ENCODE measurements at regions not wholly inside any gene's neighbourhood (a gene's known extent, or its start where the extent isn't known, plus 50 kb on each side); places are given as distances from the start of the nearest gene placed in this dataset.

DNA sequence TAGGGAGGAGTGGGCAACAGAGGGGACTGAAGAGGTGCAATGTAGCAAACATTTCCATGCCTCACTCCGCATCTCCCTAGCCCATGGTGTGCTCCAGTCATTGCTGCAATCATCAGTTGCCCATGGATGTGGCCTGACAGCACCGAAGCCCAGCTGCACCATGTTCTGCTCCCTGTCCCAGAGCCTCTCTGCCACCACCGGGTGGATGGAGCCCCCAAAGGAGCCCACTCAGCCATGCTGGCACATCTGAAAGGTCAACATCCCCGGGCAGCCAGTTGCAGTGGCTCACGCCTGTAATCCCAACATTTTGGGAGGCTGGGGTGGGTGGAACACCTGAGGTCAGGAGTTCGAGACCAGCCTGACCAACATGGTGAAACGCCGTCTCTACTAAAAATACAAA lies 336.4 kb upstream of the ZMIZ1 start:
- Histone ChIP-seq H3K9ac (ENCODE audit: low read length) (no peak overlapping the region), H2BK15ac (replicated peaks; ENCODE audit: low read depth) (no peak overlapping the region), H3K56ac (ENCODE audit: low read length) (no peak overlapping the region), H3K79me1 (ENCODE audit: low read length) (no peaks in the 10 kb centered on the region), H3K27ac (ENCODE audit: low read depth, low read length) (no peak overlapping the region), H3K4me2 (ENCODE audit: low read length) (no peak overlapping the region), H3K27me3 (ENCODE audit: insufficient read depth, low read length, poor library complexity) (no peaks in the 10 kb centered on the region), H3K4ac (ENCODE audit: low read depth, low read length) (no peak overlapping the region), H3K79me2 (ENCODE audit: control insufficient read depth, insufficient read depth, low read length) (no peaks in the 10 kb centered on the region), H2BK120ac (ENCODE audit: low read depth, low read length) (no peak overlapping the region), H2AK5ac (ENCODE audit: low read length) (no peak overlapping the region), H3K36me3 (ENCODE audit: control insufficient read depth, insufficient read depth, low read length) (no peaks in the 10 kb centered on the region), H3K4me3 (ENCODE audit: low read length) (no peak overlapping the region), H3K23ac (ENCODE audit: low read length) (no peak overlapping the region), H3K18ac (ENCODE audit: low read length) (no peak overlapping the region), H4K5ac (ENCODE audit: low read length) (no peak overlapping the region), H3K4me1 (ENCODE audit: control insufficient read depth, low read depth, low read length) (no peaks in the 10 kb centered on the region), H2BK5ac (ENCODE audit: low read length) (no peak overlapping the region), H4K8ac (ENCODE audit: low read depth, low read length) (no peak overlapping the region)
- no CpG with 5 or more reads among the region's 8 CpGs for WGBS (ENCODE audit: extremely low coverage, insufficient coverage, low lambda C conversion rate)
- DNase-seq, result no peak

DNA sequence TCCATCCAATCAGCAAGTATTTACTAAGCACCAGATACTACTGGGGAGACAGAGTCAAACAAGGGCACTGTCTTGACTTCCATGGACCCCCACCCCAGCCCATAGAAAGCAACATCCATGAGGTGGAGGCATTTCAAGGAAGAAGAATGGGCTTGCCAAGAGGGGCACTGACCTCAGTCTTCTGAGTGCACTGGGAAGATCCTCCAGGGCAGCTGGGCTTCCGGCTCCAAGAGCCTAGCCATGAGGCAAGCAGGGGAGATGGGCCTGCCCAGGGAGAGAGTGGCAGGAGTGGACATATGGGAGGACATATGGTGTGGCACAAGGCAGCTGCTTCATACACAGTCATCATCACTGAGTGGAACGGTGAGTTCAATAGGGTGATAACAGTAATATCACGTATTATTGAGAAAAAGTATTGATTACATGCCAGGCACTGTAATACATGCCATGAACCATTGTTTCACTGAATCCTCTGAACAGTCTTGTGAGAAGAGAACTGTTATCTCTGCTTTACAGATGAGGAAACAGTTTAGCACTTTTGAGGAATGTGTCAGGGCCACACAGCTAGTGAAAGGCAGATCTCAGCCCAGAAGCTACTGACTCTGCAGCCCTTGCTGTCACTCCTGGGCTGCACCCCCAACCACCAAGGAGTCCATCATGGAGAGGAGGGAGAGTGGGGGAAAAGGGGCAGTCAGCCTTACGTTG lies 331.7 kb upstream of the ZMIZ1 start:
- Histone ChIP-seq H3K4me2 (ENCODE audit: low read length) (no peak overlapping the region), H3K79me1 (ENCODE audit: low read length) (no peaks in the 10 kb centered on the region), H3K4ac (ENCODE audit: low read depth, low read length) (no peak overlapping the region), H3K9ac (ENCODE audit: low read length) (no peak overlapping the region), H3K23ac (ENCODE audit: low read length) (no peak overlapping the region), H3K27ac (ENCODE audit: low read depth, low read length) (no peak overlapping the region), H3K4me3 (ENCODE audit: low read length) (no peak overlapping the region), H4K8ac (ENCODE audit: low read depth, low read length) (no peak overlapping the region), H3K27me3 (ENCODE audit: insufficient read depth, low read length, poor library complexity) (no peaks in the 10 kb centered on the region), H2BK15ac (replicated peaks; ENCODE audit: low read depth) (no peak overlapping the region), H3K79me2 (ENCODE audit: control insufficient read depth, insufficient read depth, low read length) (no peaks in the 10 kb centered on the region), H3K18ac (ENCODE audit: low read length) (no peak overlapping the region), H2BK120ac (ENCODE audit: low read depth, low read length) (no peak overlapping the region), H3K4me1 (ENCODE audit: control insufficient read depth, low read depth, low read length) (peaks cover 5% of the 10 kb centered on the region), H3K36me3 (ENCODE audit: control insufficient read depth, insufficient read depth, low read length) (no peaks in the 10 kb centered on the region), H3K56ac (ENCODE audit: low read length) (no peak overlapping the region), H2AK5ac (ENCODE audit: low read length) (no peak overlapping the region), H2BK5ac (ENCODE audit: low read length) (no peak overlapping the region), H4K5ac (ENCODE audit: low read length) (no peak overlapping the region)
- peak; percentile 52 for DNase-seq
- WGBS (ENCODE audit: extremely low coverage, insufficient coverage, low lambda C conversion rate), result no CpG with 5 or more reads among the region's 4 CpGs

DNA sequence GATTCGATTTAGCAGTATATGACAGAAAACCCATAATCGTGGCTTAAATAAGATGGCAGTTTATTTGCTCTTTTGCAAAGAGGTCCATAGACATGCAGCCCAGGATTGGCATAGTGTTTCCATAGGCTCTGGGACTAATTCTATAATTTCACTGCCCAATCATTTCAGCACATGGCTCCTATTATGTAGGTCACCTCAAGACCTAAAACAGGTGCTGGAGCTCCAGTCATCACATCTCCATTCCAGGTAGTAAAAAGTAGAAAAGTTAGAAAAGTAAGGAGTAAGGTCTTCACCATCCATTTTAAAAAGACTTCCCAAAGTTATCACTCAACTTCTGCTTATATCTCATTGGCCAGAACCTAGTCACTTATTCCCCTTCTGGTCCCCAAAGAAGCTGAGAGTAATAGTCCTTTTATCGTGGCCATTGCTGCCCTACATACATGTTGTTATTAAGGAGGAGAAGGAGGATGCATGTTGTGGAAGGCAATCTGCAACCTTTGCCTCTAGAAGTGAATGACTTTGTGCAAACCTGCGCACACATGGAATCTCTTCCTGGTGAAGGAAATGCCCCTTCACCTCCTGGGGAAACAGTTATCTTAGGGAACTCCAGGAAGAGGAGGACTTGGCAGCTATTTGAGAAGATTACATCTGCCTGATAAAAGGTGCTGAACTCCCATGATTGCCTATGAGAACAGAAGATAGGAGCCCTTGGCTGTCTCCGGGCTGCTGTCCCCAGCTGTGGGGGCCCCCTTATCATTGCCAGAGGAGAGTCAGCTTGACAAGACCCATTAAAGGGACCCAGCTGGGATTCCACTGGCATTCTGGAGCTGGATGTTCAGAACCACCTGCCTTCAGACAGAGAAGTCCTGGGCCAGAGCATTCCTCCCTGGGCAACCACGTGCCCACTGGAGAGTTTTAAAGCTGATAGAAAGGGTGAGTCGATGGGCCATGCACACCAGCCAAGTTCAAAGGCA lies 330.6 kb upstream of the ZMIZ1 start:
- no CpG with 5 or more reads among the region's 7 CpGs for WGBS (ENCODE audit: extremely low coverage, insufficient coverage, low lambda C conversion rate)
- H3K4ac ChIP-seq (ENCODE audit: low read depth, low read length), result no peak overlapping the region

DNA sequence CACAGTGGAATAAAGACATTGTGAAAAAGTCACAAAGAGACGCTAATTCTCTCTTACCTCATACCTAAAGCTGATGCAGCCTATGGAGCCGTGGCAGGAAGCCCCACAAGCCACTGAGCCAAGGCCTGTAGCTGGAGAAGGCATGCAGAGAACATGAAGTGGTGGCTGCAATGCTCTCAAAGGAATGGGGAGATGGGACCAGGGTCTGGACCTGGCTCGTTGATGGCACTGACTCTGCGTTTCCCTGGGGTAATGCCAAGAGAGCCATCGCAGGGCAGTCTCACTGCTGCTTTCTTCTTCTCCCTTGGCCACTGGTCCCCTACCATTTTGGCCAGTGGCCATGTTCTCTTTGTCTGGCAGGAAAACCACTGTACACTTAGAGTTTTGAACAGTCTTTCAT lies 329.9 kb upstream of the ZMIZ1 start:
- no peaks in the 10 kb centered on the region for H3K79me2 ChIP-seq (ENCODE audit: control insufficient read depth, insufficient read depth, low read length)
- no peak overlapping the region for H2BK15ac ChIP-seq (replicated peaks; ENCODE audit: low read depth)
- WGBS (ENCODE audit: extremely low coverage, insufficient coverage, low lambda C conversion rate), result no CpG with 5 or more reads among the region's 5 CpGs
- no peak overlapping the region for H2BK120ac ChIP-seq (ENCODE audit: low read depth, low read length)
- no peak overlapping the region for H3K4me3 ChIP-seq (ENCODE audit: low read length)
- no peaks in the 10 kb centered on the region for H3K79me1 ChIP-seq (ENCODE audit: low read length)
- H3K36me3 ChIP-seq (ENCODE audit: control insufficient read depth, insufficient read depth, low read length), result no peaks in the 10 kb centered on the region
- H3K56ac ChIP-seq (ENCODE audit: low read length), result no peak overlapping the region
- no peak overlapping the region for H2AK5ac ChIP-seq (ENCODE audit: low read length)
- no peak overlapping the region for H4K8ac ChIP-seq (ENCODE audit: low read depth, low read length)
- H3K9ac ChIP-seq (ENCODE audit: low read length), result no peak overlapping the region
- no peak overlapping the region for H3K4ac ChIP-seq (ENCODE audit: low read depth, low read length)
- no peaks in the 10 kb centered on the region for H3K27me3 ChIP-seq (ENCODE audit: insufficient read depth, low read length, poor library complexity)
- no peak overlapping the region for H3K23ac ChIP-seq (ENCODE audit: low read length)
- no peak overlapping the region for H2BK5ac ChIP-seq (ENCODE audit: low read length)
- DNase-seq, result no peak
- H4K5ac ChIP-seq (ENCODE audit: low read length), result no peak overlapping the region
- no peak overlapping the region for H3K27ac ChIP-seq (ENCODE audit: low read depth, low read length)
- no peak overlapping the region for H3K4me2 ChIP-seq (ENCODE audit: low read length)
- H3K18ac ChIP-seq (ENCODE audit: low read length), result no peak overlapping the region
- H3K4me1 ChIP-seq (ENCODE audit: control insufficient read depth, low read depth, low read length), result peaks cover 5% of the 10 kb centered on the region

More for the DNA sequence above, 330.6 kb upstream of the ZMIZ1 start:
- peak; percentile 88 for DNase-seq
- H3K4me1 ChIP-seq (ENCODE audit: control insufficient read depth, low read depth, low read length), result peaks cover 5% of the 10 kb centered on the region
- H3K23ac ChIP-seq (ENCODE audit: low read length), result no peak overlapping the region
- H2BK15ac ChIP-seq (replicated peaks; ENCODE audit: low read depth), result no peak overlapping the region
- H3K79me2 ChIP-seq (ENCODE audit: control insufficient read depth, insufficient read depth, low read length), result no peaks in the 10 kb centered on the region
- H3K27ac ChIP-seq (ENCODE audit: low read depth, low read length), result no peak overlapping the region
- no peaks in the 10 kb centered on the region for H3K36me3 ChIP-seq (ENCODE audit: control insufficient read depth, insufficient read depth, low read length)
- H2BK5ac ChIP-seq (ENCODE audit: low read length), result no peak overlapping the region
- H2BK120ac ChIP-seq (ENCODE audit: low read depth, low read length), result no peak overlapping the region
- no peak overlapping the region for H3K56ac ChIP-seq (ENCODE audit: low read length)
- no peak overlapping the region for H3K9ac ChIP-seq (ENCODE audit: low read length)
- no peak overlapping the region for H3K4me2 ChIP-seq (ENCODE audit: low read length)
- no peak overlapping the region for H3K18ac ChIP-seq (ENCODE audit: low read length)
- H3K27me3 ChIP-seq (ENCODE audit: insufficient read depth, low read length, poor library complexity), result no peaks in the 10 kb centered on the region
- H4K5ac ChIP-seq (ENCODE audit: low read length), result no peak overlapping the region
- no peak overlapping the region for H4K8ac ChIP-seq (ENCODE audit: low read depth, low read length)
- H3K79me1 ChIP-seq (ENCODE audit: low read length), result no peaks in the 10 kb centered on the region
- no peak overlapping the region for H3K4me3 ChIP-seq (ENCODE audit: low read length)
- no peak overlapping the region for H2AK5ac ChIP-seq (ENCODE audit: low read length)

DNA sequence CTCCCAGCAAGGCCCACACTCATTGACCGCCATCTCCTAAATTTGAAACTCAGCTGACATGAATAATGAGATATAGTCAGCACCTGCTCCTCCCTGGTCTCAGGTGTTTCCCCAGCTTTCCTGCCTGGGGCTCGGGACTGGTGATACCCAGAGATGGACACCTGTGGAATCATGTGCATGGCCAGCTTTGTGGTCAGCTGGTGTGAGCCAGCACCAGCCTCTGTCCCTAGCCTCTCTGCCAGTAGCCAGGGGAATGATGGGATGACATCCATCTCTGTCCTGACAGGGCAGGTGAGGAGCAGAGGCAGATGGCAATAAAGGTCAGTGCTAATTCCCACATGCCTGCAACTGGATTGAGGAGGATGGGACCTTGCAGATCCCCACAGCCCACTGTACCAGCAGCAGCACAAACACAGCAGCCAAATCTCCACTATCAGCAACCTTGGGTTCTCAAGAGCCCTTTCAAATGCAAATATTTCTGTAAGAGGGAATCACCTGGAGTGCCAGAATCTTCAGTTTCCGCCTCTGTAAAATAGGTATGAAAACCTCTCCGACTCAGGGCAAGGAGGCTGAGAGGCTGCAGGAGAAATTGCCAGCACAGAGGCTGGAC lies 329.2 kb upstream of the ZMIZ1 start:
- no peak overlapping the region for H3K18ac ChIP-seq (ENCODE audit: low read length)
- H3K4ac ChIP-seq (ENCODE audit: low read depth, low read length), result no peak overlapping the region
- WGBS (ENCODE audit: extremely low coverage, insufficient coverage, low lambda C conversion rate), result no CpG with 5 or more reads among the region's 4 CpGs
- H3K27me3 ChIP-seq (ENCODE audit: insufficient read depth, low read length, poor library complexity), result no peaks in the 10 kb centered on the region
- no peak overlapping the region for H2AK5ac ChIP-seq (ENCODE audit: low read length)
- no peak overlapping the region for H2BK5ac ChIP-seq (ENCODE audit: low read length)
- no peak overlapping the region for H4K8ac ChIP-seq (ENCODE audit: low read depth, low read length)
- no peaks in the 10 kb centered on the region for H3K79me2 ChIP-seq (ENCODE audit: control insufficient read depth, insufficient read depth, low read length)
- H3K4me2 ChIP-seq (ENCODE audit: low read length), result no peak overlapping the region
- H3K23ac ChIP-seq (ENCODE audit: low read length), result no peak overlapping the region
- no peak overlapping the region for H2BK15ac ChIP-seq (replicated peaks; ENCODE audit: low read depth)
- DNase-seq, result no peak
- no peak overlapping the region for H3K27ac ChIP-seq (ENCODE audit: low read depth, low read length)
- H3K9ac ChIP-seq (ENCODE audit: low read length), result no peak overlapping the region
- H2BK120ac ChIP-seq (ENCODE audit: low read depth, low read length), result no peak overlapping the region
- peaks cover 5% of the 10 kb centered on the region for H3K4me1 ChIP-seq (ENCODE audit: control insufficient read depth, low read depth, low read length)
- H3K36me3 ChIP-seq (ENCODE audit: control insufficient read depth, insufficient read depth, low read length), result no peaks in the 10 kb centered on the region
- H4K5ac ChIP-seq (ENCODE audit: low read length), result no peak overlapping the region
- no peak overlapping the region for H3K4me3 ChIP-seq (ENCODE audit: low read length)
- no peaks in the 10 kb centered on the region for H3K79me1 ChIP-seq (ENCODE audit: low read length)
- no peak overlapping the region for H3K56ac ChIP-seq (ENCODE audit: low read length)

Data from mesendoderm (in vitro differentiated cells).